GM21367 (cell line): ENCODE measurements at regions not wholly inside any gene's neighbourhood (a gene's known extent, or its start where the extent isn't known, plus 50 kb on each side); places are given as distances from the start of the nearest gene placed in this dataset.
A peak's percentile ranks its signal among the peaks of the same experiment; 100 is the strongest.

ENCODE experiments used
- ATAC-seq: cut with Tn5 transposase; IDR thresholded peaks from one replicate; pipeline ENCODE4 v1.9.1; 2021; ENCODE audit not compliant: unreplicated experiment

- no peak for ATAC-seq
Measured at GRCh38 chr3:117235304-117235703, 525.7 kb downstream of the TUSC7 start.

- no peak for ATAC-seq
Measured at GRCh38 chr3:117238806-117239205, 529.2 kb downstream of the TUSC7 start.

GRCh38 chr3:117243657-117244056 is 534.1 kb downstream of the TUSC7 start:
- no peak for ATAC-seq

DNA sequence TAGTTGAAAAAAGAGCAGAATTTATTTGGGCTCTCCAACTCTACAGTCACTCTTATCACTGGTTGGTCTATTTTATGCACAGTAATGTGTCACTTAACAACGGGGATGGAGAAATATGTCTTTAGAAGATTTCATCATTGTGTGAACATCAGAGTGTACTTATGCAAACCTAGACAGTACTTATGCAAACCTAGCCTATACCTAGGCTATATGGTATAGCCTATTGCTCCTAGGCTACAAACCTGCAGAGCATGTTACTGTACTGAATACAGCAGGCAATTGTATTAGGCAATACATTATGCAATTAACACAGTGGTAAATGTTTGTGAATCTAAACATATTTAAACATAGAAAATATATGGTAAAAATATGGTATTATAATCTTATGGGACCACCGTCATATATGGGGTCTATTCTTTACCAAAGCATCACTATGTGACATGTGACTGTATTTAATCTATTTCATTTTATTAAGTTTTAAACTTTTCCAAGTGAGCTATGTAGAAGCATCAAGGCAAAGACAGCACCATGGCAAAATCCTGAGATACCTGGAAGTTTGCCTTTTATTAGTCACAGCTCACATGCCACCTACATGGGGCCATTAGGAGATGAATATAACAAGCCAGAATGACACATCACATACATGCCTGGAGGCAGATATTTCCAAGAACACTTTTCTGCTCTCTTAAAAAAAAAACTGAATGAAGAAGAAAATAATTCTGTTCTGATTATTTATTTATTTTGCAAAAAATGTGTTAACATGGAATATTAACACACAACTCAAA is 537.4 kb downstream of the TUSC7 start:
- ATAC-seq = no peak

DNA sequence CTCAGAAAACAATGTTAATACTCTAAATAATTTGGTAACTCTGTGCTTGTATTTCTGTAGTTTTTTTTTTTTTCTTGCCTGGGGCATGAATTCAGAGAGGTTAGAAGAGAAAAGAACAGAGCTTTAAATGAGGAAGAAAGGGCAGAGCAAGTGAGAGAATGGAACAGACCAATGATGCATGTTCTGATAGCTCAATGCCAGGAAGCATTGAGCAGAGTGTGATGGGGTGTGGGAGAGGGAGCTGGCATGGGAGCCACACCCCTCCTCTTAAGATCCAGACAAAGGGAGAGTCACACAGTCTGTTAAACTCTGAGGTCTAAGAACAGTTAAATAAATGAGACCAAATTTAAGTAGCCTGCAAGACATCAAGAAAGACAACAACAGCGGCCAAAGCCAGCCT is 538.6 kb downstream of the TUSC7 start:
- no peak for ATAC-seq

- ATAC-seq = no peak
Measured at GRCh38 chr3:117252208-117252607, 542.6 kb downstream of the TUSC7 start.

DNA sequence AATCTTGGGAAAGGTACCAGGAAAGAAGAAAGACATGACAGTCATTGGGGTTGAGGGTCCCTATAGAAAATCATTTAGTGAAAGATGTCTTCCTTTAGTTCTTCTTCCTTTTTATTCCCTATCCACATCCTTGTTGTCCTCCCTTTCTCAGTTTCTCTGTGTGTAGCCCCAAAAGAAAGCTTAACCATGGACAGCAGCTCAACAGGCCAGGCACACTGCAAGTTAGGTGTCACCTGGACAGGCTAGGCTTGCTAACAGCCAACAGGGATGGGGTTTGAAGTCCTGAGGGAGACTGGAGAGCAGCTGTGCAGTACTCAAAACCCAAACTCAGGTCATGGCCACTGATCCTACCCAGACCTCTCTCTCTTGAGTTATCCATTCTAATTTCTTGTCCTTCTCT is 543.1 kb downstream of the TUSC7 start:
- ATAC-seq = no peak

GRCh38 chr3:117253636-117254035 is 544.1 kb downstream of the TUSC7 start:
- no peak for ATAC-seq

- no peak for ATAC-seq
Measured at GRCh38 chr3:117254985-117255384, 545.4 kb downstream of the TUSC7 start.

- ATAC-seq = no peak
Measured at GRCh38 chr3:117255736-117256135, 546.2 kb downstream of the TUSC7 start.

GRCh38 chr3:117261983-117262421 is 552.4 kb downstream of the TUSC7 start:
- no peak for ATAC-seq

DNA sequence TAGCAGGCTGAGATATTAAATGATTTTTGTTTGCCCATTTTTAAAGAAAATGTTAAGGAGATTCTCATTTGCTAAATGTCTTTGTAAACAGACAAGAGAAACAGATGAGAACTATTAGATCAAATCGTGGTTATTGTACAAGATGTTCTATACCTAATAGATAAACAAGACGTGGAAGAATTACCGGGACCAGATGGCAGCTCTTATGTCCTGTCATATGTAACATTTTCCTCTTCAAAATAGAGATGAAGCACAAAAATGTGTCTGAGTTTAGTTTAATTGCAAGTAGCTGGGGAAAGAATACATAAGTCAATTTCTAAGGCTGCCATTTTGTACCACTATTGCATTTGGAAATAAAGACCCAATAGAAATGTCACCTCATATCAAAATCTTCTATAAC is 553.7 kb downstream of the TUSC7 start:
- ATAC-seq = no peak

GRCh38 chr3:117263745-117264144 is 554.2 kb downstream of the TUSC7 start:
- no peak for ATAC-seq

DNA sequence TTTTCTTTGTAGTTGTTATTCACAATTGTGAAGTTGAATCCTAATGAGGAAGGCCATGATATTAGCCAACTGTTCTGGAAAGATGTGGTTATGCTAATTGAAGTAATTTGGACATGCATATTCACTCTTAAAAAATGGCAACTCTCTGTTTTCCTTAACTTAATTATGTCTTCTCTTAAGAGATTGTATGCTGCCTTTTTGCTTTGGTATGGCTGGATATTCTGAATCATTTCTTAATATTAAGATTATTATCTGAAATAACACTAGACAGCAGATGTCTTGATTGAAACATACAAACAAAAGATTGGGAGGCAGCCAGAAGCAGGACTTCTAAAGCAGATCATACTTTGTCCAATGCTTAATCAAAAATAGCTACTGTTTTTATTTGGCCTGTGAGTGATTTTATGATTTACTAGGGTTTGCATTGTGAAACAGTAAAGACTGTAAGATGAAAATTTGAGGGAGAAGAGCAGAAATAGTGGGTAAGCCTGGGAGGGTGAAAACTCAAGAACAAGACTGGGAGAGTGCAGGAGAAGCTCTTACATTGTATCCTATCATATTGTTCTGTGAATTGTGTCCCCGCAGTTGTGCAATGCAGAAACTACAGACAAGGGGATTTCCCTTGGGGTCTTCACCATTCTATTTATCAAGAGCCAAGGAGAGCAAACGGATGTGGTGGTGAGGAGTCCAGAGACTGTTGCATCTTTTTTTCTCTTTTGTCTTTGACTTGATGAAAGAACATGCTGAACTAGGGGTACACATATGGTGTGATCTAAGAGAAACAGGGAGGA is 554.8 kb downstream of the TUSC7 start:
- no peak for ATAC-seq

DNA sequence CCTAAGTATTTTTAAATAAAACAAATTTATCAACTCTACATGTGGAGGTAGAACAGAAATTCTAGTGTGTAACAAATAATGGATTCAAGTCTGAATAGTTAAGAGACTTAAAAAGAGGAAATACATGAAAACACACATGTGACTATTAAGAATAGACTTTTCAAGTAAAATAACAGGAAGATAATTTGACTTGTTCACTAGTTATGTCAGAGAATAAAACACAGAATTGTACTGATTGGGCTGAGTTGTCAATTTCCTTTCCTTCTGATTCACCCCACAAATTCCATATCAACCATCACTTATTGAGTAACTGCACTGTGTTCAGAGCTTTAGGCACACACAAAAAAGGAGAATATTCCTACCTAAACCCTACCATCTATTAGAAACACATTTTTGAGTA is 557.2 kb downstream of the TUSC7 start:
- no peak for ATAC-seq

GRCh38 chr3:117268318-117268717 is 558.7 kb downstream of the TUSC7 start:
- no peak for ATAC-seq

DNA sequence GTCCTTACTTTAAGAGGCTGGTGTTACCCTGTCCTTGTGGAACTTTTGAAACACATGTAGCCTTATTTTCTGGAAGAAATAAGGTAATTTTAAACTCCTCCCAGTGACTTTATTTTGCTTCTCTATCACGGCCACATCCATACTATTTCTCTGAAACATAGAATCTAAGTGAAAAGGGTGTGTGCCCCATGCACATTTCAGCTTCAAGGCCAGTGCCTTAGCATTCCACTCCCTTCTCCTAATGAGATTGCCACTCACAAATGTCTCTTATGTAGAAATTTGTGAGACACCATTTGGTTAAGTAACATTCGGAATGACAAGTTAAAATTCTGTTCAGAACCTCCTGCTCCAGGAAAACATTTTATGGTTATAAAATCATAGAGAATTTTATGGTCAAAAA is 562.7 kb downstream of the TUSC7 start:
- ATAC-seq = no peak

- no peak for ATAC-seq
Measured at GRCh38 chr3:117272876-117273523, 563.4 kb downstream of the TUSC7 start.

GRCh38 chr3:117277816-117278215 is 568.2 kb downstream of the TUSC7 start:
- ATAC-seq = no peak

GRCh38 chr3:117278424-117279190 is 569.0 kb downstream of the TUSC7 start:
- peak; percentile 76 for ATAC-seq

DNA sequence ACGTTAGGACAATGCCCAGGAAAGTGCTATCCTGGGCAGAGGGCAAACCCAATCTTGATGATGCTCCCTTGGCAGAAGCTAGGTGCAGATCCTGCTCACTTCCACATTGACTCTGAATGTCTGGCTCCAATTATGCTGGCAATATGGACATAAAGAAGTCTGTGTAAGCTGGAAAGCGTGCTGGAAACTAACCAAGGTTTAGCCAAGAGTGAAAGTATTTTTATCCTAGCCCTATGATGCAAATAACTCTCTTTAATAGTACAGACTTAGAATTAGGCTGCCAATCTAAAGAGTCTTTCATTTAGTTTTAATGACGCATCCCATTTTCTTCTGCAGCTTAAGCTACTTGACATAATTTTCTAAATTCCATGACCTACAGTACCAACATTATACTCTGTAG is 571.8 kb downstream of the TUSC7 start:
- ATAC-seq = no peak
